GM19035 (cell line): ENCODE measurements at regions not wholly inside any gene's neighbourhood (a gene's known extent, or its start where the extent isn't known, plus 50 kb on each side); places are given as distances from the start of the nearest gene placed in this dataset.
"Not testable (repeated sequence)": the region's sequence is repeated elsewhere in the genome, so short reads cannot be mapped to it uniquely, and the experiment has no call there.

Source experiments
- ATAC-seq: cut with Tn5 transposase; IDR thresholded peaks from one replicate; pipeline ENCODE4 v1.9.1; 2021; ENCODE audit not compliant: unreplicated experiment

- no peak for ATAC-seq
These were observed 1648.0 kb downstream of the OLFM4 start for GRCh38 chr13:54676526-54677113.

- no peak for ATAC-seq
These were observed 1653.6 kb downstream of the OLFM4 start for GRCh38 chr13:54682184-54682583.

GRCh38 chr13:54687173-54687572 is 1658.6 kb downstream of the OLFM4 start:
- no peak for ATAC-seq

GRCh38 chr13:54699831-54700230 is 1671.2 kb downstream of the OLFM4 start:
- ATAC-seq: no peak

GRCh38 chr13:54705738-54706137 is 1677.1 kb downstream of the OLFM4 start:
- no peak for ATAC-seq

- ATAC-seq: no peak
These were observed 1677.7 kb downstream of the OLFM4 start for GRCh38 chr13:54706336-54706735.

- ATAC-seq: no peak
These were observed 1680.9 kb downstream of the OLFM4 start for GRCh38 chr13:54709546-54709945.

GRCh38 chr13:54733639-54734038 is 1705.0 kb downstream of the OLFM4 start:
- no peak for ATAC-seq

- not testable (repeated sequence) for ATAC-seq
These were observed 1708.6 kb downstream of the OLFM4 start for GRCh38 chr13:54737211-54737610.

GRCh38 chr13:54742984-54743383 is 1714.4 kb downstream of the OLFM4 start:
- no peak for ATAC-seq

- ATAC-seq: no peak
These were observed 1716.1 kb downstream of the OLFM4 start for GRCh38 chr13:54744747-54745146.

- ATAC-seq: no peak
These were observed 1721.9 kb downstream of the OLFM4 start for GRCh38 chr13:54750521-54750920.

GRCh38 chr13:54758795-54759194 is 1730.2 kb downstream of the OLFM4 start:
- ATAC-seq: no peak

- no peak for ATAC-seq
These were observed 1739.6 kb downstream of the OLFM4 start for GRCh38 chr13:54768214-54768613.

- ATAC-seq: no peak
These were observed 1747.0 kb downstream of the OLFM4 start for GRCh38 chr13:54775501-54776191.

- no peak for ATAC-seq
These were observed 1759.1 kb downstream of the OLFM4 start for GRCh38 chr13:54787754-54788153.

- ATAC-seq: no peak
These were observed 1771.1 kb downstream of the OLFM4 start for GRCh38 chr13:54799621-54800226.

GRCh38 chr13:54802226-54802625 is 1773.6 kb downstream of the OLFM4 start:
- ATAC-seq: no peak

- no peak for ATAC-seq
These were observed 1777.1 kb downstream of the OLFM4 start for GRCh38 chr13:54805743-54806142.

- ATAC-seq: not testable (repeated sequence)
These were observed 1793.4 kb downstream of the OLFM4 start for GRCh38 chr13:54821938-54822470.

- not testable (repeated sequence) for ATAC-seq
These were observed 1800.9 kb downstream of the OLFM4 start for GRCh38 chr13:54829391-54830068.

- no peak for ATAC-seq
These were observed 1807.7 kb downstream of the OLFM4 start for GRCh38 chr13:54836273-54836672.
